Keratinocyte (primary cell): ENCODE measurements at regions not wholly inside any gene's neighbourhood (a gene's known extent, or its start where the extent isn't known, plus 50 kb on each side); places are given as distances from the start of the nearest gene placed in this dataset.

Source experiments
- CTCF ChIP-seq, 3 experiments: IDR thresholded peaks in 1 of 3; conservative IDR thresholded peaks in 1 of 3; optimal IDR thresholded peaks in 1 of 3; 2 replicates in 2 of 3; 3 replicates in 1 of 3; pipeline versions ENCODE3 to v1.5.1; 2011; ENCODE audit warnings: low read length in 3 of 3, mild to moderate bottlenecking in 3 of 3, moderate library complexity in 2 of 3, control low read depth in 1 of 3, inconsistent platforms in 1 of 3; ENCODE audit not compliant: insufficient read depth in 2 of 3; ENCODE audit errors: extremely low read depth in 1 of 3
- EZH2 ChIP-seq: IDR thresholded peaks from one replicate; pipeline ENCODE4 v1.6.1; 2012; ENCODE audit warnings: inconsistent platforms, mild to moderate bottlenecking, low read length, moderate library complexity

DNA sequence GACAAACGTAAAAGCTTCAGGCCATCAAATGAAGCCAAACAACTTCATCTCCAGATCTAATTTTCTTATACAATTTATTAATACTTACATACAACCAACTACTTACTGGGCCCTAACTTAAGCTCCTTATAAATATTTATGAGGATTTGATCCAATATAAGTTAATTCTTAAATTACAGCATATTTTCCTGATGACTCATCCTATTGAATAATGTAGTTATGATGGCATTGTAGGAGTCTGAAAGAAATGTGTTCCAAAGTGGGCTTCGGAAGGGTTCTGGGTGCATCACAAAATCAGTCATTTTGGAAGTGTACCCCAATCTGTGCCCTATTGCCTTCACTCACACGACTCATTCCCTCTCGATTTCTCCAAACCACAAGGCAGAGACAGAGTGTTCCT, 455.1 kb upstream of the CTSO start:
- TF ChIP-seq EZH2 (no peak), CTCF (optimal IDR thresholded peaks at IDR 0.05 in 1 of 3, IDR thresholded peaks at IDR 0.05 in 1 of 3, conservative IDR thresholded peaks at IDR 0.05 in 1 of 3; ENCODE audit: extremely low read depth in 1 of 3, insufficient read depth in 2 of 3, low read length in 3 of 3) (no peak)
